Stimulated activated CD8-positive, alpha-beta memory T cell treated with anti-CD3 and anti-CD28 coated beads, Interleukin-4, amount 100 ng/mL, for 1 hour (primary cell): ENCODE measurements at regions not wholly inside any gene's neighbourhood (a gene's known extent, or its start where the extent isn't known, plus 50 kb on each side); places are given as distances from the start of the nearest gene placed in this dataset.

Source experiments
- DNase-seq, 2 donors: peaks; one replicate each; pipeline ENCODE4 v3.0.0-alpha.2; 2020; ENCODE audit warnings: low read depth in 2 of 2, low spot score in 1 of 2

DNA sequence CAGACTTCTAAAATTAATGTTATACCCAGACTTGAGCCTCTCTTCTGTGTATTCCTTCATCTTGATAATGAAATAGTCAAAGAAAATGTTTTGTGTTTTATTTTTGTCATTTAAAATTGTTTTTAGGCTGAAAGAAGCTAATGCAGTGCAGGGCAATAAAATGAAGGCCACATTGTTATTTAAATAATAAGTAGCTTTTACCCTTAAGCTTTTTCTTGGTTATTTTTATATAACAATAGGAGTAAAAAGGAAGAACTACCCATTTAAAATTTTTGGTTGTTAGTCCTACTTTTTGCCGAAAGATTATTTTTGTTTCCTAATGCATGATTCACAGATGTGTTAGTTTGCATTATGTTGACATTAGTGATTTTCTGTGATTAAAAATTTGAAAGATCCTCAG is 181.0 kb upstream of the MEOX2 start:
- no peak for DNase-seq

DNA sequence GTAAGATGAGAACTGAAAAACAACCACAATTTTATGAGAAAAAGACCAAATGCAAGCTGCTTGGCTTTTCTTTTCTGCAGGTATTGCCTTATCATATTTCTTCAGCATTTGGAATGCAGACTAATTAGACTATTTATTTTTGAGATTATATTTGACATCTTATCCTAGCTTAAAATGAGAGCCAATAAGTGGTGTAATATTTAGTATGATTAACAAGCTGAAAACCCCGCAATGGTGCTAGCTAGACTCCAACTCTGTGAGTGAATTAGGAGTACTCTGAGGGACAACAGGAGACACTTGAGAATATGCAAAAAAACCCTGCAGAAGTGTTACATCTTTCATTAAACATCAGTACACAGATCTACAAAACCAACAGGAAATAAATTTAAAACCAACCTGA is 180.3 kb upstream of the MEOX2 start:
- DNase-seq, result no peak

DNA sequence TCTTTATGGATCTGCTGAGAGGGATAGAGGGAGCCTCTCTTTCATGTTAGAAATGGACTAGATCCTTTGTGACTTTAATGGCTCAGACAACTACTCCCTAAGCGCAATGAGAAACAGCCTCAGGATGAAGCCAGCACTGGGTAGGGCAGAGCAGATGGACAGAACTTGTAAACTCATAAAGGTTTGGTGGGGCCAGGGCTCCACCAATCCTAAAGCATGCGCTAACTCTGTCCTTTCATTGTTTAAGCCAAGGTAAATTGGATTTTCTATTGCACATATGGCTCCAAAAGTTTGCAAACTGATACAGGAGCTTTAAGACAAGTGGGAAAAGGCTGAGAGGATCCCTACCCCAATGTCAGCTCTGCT is 178.1 kb upstream of the MEOX2 start:
- DNase-seq, result no peak

DNA sequence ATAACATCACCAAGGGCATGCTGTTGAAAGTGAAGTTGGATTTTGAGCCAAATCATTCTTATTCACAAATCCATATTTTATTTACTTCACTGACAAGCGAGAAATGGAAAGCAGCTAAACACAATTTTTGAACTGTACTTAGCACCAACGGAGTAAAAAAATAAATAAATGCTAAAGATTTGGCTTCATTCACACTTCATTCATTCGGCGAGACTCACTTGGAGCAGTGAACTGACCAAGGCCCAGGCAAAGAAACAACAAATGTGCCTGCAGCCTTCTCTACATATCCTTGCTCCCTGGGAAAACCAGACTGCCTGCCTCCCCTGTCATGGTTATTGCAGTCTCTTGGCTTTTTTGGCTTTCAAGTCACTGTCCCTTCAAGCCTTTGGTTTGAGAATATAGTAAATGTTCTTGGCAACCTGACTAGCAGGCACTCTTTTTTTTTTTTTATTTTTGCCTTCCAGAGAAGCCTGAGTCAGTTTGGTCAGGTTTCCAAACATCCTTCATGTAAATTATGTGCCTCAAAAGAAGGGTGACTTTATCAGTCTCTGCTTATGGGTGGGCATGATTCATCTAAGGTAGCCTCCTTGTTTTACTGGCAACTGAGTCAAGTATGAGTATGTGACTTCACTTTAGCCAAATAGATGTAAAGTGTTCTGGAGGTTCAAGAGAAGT is 177.6 kb upstream of the MEOX2 start:
- DNase-seq, result no peak

DNA sequence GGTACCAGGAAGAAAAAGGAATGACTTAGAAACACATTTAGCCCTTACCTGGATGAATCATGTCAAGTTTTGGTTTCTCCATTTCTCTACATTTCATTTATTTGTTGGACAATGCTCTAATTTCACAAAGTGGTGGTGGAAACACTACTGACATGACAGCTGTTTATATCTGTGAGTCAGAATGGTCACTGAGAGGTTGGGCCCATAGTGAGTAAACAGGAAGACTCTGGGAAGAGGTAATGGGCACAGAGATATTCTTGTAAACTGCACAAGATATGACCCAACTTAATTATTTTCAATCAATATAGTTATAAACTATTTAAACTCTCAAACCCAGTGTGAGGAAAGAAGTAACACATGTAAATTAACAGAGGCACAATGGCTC is 176.3 kb upstream of the MEOX2 start:
- DNase-seq, result no peak

DNA sequence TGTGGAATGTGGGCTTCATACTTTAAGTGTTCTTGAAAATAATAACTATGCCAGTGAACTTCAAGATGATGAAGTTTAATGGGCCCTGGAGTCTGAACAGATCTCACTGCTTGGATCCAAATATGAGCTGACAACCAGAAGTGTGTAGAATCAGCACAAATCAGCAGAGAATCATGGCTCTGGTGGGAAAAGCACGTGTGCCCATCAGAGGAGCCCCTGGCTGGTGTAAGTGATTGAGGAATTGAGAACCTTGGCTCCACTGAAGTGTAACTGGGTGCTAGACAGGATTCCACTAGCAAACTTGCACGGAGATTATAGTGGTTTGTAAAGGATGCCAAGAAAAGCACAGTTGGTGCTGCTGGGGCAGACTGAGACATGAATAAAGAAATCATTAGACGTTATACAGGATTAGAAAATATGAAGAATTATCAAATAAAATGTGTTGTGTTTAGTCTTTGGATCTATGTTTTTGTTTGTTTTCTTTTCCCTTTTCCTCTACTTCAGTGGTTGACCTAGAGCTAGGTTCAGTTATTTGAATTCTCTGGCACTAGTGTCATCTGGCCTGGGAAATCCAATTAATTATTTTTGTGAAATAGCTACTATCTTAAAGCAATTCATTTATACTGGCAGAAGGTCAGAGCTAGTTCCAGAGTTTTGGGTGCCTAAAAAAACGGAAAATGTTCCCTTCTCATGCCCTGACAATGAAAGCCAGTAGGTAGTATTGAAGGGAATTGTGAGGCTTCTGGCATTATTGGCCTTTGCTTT is 175.7 kb upstream of the MEOX2 start:
- no peak for DNase-seq

DNA sequence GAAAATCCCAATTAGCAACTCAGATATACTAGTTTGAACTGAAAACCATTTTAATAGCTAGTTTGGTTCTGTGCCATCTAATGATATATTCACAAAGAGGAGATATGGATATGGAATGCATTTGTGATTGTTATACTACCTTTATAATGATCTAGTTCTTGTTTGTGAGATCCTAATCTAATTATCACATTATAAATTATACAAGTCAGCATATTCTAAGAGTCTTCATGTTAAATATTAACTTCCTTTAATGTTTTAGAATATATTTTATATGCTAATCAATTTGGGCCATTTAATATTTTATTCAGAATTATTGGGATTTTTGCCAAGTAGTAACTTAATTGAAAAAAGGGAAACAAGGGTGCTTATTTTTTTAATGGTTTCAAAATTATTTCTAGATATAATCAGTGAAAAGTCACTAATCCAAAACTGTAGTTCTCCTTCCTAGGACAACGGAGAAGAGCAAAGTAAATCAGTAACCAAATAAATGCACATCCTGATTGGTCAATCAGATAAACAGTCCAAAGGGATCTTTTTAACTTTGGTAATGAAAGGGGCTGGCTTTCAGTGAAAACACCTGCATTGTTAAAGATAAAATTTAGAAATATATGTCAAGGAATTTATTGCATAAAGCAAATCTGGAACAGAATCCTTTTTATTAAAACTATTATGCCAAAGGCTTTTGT is 173.9 kb upstream of the MEOX2 start:
- no peak for DNase-seq

DNA sequence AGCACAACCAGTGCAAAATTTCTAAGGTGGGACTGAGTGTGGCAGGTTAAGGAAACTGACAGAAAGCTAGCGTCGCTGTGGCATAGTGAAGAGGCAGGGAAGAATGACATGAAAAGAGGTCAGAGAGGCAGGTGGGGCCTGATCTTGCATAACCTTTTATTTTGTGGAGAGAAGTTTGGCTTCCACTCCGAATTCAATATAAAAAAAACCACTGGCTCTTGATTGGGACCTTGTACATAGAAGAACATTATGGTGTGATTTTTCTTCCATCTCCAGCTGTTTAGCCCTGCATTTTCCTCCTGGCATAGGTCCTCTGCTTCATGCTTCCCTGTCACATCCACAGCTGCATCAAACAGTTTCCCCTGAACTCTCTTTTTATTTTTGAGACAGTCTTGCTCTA is 170.5 kb upstream of the MEOX2 start:
- DNase-seq, result no peak

DNA sequence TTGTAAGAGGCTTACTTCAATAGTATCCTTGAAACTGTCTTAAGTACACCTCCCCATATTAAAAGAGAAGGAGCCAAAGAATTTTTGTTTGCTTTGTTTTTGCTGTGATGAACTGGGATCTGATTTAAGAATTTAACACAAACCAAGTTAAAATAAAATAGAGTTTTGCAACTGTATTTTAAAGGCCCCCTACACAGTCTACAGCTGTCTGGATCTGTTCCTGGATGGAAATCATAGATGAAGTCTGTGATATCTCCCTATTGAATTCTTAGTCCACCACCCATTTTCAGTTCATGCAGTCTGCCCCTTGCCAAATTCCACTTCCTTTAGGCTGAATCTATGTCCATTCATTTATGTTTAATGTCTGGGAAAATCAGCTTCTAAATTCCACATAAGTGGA is 169.8 kb upstream of the MEOX2 start:
- DNase-seq, result no peak

DNA sequence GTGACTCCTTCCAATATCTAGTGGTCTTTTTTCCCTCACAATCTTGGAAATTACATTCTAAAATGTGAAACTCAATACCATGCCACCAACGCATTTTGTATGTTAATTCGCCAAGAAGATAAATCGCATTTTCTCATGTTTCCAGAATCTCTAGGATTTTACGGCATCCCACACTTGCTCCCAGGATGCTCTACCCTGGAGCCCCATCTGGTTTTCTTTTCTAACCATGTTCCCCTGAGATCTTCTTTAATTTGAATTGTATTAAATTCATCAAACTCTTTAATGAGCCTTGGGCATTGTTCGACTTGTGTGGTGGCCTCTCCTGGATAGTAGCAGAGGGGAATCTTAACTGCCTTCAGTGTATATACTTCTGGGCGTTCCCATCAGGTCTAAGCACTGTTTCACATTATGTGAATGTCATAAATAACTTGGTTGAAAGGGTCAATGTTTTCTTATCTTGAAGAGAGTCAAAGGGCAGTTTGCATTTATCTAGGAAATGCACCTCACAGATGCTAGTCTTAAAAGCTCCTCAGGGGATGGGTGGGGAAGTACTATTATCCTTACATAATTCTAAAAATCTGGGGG is 169.1 kb upstream of the MEOX2 start:
- no peak for DNase-seq

DNA sequence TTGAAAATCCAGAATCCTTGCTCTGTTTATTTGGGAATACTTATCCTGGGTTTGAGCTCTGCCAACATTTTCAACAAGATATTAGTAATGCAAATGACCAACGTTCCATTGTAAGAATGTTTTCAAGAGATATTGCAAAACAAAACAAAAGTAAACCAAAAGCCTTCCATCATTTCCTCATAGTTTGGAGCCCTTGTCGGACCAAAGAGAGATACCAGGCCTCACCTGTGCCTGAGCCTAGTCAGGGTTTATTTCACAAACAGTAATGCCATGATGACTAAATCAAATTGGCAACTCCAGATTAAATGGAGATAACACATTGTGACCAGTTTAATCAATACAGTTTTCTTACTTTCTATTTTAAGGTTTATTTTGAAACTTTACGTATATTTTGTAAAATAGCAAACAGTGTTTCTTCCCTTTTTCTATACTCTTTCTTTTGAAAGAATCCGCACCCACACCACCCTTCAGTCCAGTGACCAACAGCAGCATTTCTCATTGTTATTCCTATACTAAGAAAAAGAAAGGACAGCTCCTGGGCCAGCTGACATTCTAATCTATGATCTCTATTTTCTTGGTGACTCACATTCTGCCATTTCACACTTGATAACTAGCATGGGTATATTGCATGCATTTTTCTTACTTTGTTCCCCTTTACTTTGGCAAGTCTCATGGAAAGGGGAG is 168.5 kb upstream of the MEOX2 start:
- no peak for DNase-seq

DNA sequence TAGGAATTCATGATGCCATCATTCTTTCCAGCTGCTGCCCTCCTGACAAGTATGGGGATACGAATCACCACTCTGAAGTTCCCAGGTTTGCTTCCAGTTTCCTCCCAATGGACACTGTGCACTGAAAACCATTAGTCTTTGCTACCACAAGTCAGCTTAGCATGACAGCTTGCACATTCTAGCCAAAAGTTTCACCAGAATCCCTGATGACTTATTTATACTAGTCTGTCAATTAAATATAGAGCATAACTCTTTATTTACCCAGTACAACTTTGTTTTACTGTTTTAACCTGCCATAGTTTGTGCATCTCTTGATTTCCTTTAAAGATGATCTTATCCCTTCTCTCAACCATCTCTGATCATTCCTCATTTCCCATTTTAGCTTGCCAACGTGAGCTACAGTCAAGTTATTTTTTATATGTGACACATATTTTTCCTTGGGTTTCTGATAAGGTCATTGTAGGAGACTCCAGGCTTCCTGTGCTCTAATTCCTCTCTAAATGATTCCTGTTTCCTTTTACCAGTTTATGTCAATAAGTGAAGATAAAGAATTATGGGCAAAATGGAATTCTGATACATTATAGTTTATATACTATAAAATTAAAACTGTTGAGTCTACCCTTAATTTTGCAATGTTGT is 167.5 kb upstream of the MEOX2 start:
- no peak for DNase-seq

DNA sequence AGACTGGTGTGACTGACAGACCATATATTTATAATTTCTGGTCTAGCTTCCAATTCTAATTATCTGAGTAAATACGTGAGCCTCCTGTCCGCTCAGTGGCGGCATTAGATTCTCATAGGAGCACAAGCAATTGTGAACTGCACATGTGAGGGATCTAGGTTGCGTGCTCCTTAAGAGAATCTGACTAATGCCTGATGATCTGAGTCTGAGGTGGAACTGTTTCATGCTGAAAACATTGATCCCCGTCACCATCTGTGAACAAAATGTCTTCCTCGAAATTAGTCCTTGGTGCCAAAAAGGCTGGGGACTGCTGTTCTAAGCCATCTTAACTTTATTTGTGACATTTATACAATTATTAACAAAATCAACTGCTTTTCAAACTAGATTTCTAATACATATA is 164.7 kb upstream of the MEOX2 start:
- no peak for DNase-seq

DNA sequence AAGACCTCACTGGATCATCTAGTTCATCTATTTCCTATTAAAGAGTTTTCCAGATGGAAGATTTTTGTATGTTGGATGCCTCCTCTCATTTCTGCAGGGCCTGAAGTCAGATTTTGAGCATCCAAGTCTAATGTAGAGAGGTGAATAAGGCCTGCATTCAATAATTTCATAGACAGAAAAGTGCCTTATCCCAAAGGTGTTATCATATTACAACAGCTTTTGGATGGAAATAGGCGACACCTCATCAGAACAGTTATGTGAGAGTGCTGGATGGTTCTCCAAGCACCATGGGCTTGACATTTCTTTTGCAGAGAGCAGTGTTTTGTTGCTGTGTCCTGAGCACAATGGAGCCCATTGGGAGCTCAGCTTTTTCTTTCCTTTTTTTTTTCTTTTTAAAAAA is 162.4 kb upstream of the MEOX2 start:
- no peak for DNase-seq

DNA sequence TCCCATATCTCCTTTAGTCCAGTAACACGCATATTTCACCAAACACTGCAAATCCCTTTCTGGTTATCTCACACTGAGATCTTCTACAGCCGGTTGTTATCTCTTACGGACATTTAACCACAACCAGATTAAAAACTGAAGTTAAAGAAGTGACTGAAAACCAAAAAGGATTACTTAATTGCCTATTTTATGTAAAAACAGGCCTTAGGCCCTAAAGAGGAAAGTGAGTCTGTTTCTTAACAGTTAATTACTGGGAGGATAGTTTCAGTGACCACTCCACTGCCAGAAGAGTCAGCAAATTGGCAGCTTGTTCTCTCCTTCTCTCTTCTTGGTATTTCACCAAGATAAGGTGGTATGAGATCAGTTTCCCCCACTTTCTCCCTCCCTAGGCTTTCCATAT is 161.9 kb upstream of the MEOX2 start:
- DNase-seq, result no peak

DNA sequence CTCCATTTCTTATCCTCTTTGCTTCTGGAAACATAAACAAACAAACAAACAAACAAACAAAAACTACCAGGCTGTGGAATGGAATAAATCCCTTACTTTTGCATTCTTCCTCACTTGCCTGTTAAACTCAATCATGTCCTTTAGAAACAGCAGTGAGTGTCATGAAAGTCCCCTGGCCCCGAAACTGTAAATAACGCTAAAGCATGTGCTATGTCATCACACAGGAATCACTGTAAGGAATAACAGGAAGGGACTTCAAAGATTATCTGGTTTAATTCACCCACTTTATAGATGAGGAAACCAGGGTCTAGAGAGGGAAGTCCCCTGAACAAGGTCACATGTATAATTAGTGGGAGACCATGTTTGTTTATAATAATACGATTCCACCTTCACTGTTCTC is 159.4 kb upstream of the MEOX2 start:
- DNase-seq, result no peak

DNA sequence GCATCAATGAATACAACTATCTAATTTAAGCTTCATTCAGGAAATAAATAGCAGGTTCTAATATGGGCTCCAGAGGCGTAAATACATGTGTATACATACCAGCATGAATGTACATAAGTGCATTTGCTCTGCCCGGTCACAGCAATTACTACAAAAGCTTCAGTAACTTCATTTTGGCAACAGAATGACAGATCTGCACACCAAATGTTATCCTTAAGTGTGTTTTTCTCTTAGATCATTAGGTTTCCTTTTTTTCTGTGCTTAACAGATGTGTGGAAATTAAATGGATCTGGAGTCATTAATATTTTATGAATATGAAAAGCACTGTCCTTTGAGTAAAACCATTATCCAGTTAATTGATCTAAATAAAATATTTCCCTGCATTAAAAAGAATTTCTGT is 159.0 kb upstream of the MEOX2 start:
- no peak for DNase-seq

DNA sequence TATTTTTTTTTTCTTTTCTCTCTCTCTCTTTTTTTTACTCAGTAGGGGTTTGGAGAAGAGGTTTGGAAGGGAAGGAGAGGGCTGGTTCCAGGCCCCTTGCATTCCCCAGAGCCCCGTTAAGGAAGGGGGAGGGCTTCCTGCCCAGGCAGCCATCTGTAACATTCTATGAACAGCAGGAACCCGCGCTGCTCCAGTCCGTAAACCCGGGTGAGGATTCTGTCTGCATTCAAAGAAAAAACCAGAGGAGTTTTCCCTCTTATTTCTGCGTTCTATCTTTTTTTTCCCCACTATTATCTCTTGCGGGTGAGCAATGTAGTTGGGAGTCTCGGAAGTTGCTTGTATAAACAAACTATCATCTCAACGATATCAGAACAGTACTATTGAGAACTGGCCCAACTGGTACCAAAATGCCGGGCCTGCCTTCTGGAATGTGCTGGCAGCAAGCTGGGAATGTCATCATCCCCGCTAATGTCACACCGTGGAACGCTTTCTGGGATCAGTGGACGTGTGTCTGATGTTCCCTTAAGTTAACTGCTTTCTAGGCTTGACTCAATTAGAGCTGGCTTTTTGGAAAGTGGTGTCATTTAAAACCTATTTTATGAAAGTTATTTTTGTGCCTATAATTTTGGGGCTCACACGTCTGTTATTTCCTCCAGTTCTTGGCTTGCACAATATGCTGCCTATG is 153.1 kb upstream of the MEOX2 start:
- DNase-seq, result no peak

DNA sequence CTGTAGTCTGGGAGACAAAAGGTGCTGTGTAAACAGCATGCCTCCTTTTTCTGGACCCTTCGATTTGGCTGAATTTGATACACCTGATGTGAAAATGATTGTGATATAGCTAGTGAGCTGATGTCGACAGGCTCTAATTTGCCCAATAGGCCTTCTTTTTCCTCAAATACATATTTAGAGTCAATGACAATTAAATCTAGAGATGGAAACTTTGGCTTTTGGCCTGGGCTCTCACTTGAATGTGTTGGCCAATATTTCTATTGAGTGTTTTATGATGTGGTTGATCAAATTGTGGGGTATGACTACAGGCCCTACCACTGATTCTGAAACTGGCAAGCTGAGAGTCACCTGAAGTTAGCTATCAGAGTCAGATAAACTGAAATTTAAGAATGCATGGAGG is 151.8 kb upstream of the MEOX2 start:
- no peak for DNase-seq

DNA sequence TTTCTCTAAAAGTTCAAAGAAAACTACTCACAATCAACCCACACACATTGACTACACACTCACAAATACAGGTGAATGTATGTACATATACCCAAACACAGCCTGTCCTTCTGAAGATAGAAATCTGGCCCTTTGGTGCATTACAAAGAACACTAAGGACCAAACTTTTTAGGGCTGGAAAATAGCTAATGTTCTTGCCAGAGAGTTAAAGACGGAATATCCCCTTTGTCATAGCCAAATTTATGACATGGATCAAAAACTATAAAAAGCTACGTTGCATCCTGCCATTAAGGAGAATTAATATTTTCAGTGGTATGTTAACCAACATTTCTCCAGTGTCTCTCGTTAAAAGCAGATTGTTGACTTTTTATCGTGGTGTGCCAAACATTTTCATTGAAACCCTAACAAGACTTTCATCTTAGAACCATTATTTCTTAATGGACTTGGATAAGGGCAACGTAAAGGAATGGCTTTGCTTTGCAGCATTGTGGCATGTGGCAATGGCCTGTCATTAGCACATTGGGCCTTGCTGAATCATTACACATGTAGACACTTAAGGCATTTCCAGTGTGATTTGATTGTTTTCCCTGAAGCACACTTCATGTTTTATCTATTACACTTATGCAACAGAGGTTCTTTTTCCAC is 150.9 kb upstream of the MEOX2 start:
- no peak for DNase-seq
